HT-29 (cell line): ENCODE measurements at regions not wholly inside any gene's neighbourhood (a gene's known extent, or its start where the extent isn't known, plus 50 kb on each side); places are given as distances from the start of the nearest gene placed in this dataset.

Experiments
- DNase-seq: peaks from one replicate; pipeline ENCODE4 v3.0.0-alpha.2; 2015; ENCODE audit warnings: low spot score

- no peak for DNase-seq
Measured at GRCh38 chr2:150710916-150711315, 223.4 kb upstream of the RND3 start.

DNA sequence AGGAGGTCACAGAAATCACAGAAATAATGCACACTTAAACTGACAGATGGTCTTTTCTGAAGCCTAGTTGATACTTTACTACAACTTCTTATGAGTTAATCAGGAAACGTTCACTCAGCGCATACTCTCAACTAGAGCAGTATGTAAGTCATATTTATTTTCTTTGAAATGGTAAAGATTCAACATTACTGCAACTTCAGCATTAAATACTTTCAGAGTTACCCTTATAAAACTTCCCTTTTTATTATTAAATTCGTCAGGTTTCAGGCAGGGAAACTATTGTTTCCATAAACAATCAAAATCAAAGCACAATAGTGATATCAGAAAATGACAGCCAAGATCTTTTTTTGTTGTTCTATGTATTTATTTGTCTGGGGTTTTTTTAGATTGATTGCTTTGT lies 222.6 kb upstream of the RND3 start:
- no peak for DNase-seq

DNA sequence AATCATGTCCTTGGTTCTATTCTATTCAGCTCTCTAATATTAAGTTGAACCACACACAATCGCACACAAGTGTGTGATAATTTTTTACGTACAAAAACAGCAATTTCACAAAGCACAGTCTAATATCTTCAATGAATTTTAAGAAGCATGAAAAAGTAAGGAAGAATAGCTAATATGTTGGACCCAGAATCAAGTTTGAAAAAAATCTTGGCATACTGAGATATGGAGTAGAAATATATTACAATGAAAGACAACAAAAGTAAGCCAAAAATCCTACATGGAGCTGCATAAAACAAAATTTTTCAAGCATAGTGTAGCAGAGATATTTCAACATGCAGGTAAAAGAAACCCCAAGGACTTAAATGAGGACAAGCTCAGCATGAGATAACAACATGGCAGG lies 219.1 kb upstream of the RND3 start:
- DNase-seq = no peak

DNA sequence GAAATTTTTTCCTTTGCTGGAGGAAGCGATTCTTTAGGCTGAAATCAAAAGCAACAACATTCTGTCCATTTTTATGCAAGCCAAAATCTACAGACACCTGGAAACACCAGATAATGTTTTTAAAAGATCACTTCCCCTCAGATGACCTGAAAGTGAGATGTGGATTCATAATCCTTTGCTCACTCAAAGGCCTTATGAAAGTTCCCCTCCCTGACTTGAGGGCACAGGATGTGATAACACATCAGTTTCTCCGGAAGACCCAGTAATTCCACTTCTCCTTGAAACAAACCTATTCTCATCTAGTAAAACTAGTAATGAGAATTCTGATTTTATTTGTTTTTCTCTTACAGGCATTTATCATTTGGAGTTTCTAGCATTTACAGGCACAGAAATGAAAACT lies 218.3 kb upstream of the RND3 start:
- DNase-seq = no peak

DNA sequence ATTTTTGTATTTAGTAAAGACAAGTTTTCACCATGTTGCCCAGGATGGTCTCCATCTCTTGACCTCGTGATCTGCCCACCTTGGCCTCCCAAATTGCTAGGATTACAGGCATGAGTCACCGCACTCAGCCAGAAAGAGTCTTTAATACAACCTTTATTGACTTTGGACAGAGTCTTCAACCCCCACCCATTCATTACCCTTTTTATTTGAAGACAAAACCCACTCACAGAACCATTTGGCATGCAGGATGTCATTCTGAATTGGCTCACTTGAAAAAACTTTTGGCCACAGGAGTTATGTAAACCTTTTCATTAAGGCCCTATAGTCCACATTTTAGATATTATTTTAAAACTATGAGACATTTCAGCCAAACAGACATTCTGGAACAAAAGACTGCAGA lies 217.9 kb upstream of the RND3 start:
- no peak for DNase-seq

DNA sequence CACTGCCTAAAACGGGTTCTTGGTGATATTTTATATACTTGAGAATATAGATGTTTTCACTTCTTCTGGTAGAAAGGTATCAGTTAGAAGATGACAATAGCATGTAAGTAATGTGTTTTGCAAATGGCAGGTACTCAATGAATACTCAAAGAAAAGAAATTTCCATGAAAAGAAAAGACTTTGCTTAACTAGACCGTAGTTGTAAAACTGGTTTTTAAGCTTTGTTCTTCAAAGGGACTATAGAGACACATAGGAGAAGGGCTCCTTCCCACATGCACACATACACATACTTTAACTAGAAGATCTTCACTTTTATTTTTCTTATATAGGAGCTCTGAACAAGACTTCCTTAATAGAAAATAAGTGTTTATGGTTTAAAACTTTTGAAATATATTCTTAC lies 215.3 kb upstream of the RND3 start:
- no peak for DNase-seq

DNA sequence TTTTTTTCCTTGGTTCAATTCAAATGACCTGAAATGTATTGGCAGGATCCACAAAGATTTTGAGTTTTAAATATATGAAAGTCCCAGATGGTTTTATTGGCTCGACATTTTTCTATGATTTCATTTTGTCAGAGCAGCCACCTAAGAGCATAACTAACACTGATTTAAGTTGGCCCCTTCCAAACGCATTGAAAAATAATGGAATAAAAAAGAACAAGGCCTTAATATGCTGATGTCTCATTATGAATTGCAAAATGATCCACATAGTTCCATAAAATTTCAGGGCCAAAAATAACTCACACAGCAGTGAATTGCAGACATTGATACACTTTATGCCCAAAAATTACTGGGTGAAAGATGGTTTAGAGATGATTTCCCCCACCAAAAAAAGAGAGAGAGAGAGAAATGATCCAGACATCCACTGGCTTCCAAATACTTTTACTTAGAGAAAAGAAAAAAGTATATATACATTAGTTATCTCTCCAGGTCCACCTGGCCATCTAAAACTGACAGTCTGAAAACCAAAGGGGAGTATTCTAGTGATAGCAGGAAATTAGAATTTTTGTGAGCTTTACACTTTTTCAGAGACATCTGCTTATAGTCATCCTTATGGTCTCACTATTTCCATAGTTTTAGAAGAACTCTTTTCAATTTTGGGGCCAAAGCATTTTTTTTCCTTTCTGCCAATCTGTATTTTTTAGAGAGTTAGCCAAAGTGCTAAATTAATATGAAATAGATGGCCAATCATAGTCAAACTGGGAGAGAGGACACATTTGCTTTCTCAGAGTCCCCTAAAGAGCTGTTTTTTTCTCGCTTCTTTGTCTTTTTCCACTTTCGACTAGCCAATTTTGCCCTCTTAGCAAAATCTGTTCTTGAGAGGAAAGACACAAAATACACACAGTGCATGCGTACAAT lies 213.5 kb upstream of the RND3 start:
- DNase-seq = no peak

DNA sequence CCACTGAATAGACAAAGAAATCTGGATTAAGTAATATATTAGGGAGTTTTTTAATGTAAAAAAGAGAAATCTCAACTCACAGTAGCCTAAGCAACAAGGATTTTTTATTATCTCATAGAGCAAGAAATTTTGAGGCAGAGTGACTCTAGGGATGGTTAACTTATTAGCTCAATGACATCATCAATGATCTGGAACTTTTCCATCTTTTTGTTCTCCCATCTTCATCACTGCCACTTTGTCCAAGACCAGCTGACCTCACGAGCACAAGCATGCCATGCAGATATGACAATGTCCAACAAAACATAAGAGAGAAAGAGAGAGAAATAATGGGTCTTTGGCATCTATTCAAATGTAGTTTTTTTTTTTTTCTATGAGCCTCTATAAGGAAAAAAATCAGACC lies 211.8 kb upstream of the RND3 start:
- no peak for DNase-seq

GRCh38 chr2:150698016-150698661 lies 210.7 kb upstream of the RND3 start:
- DNase-seq = no peak

DNA sequence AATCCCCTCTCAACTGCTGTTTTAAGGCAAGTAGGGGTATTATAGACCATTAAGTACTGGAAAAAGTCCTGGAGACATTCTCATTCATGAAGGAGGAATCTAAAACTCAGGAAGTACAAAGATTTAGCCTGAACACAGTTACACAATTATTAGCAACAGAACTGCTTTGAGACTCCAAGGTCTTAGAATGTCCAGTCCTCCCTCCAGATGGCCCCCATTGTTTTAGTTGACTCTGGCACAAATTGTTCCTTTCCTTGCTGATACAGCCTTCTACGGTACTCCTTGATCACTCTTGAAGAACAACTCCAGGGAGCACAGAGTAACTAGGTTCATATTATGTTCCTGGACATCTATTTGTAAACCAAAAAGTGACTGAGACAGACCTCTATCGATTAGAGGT lies 210.1 kb upstream of the RND3 start:
- no peak for DNase-seq

GRCh38 chr2:150695451-150696135 lies 208.1 kb upstream of the RND3 start:
- DNase-seq = no peak

- no peak for DNase-seq
Measured at GRCh38 chr2:150693556-150693955, 206.1 kb upstream of the RND3 start.

DNA sequence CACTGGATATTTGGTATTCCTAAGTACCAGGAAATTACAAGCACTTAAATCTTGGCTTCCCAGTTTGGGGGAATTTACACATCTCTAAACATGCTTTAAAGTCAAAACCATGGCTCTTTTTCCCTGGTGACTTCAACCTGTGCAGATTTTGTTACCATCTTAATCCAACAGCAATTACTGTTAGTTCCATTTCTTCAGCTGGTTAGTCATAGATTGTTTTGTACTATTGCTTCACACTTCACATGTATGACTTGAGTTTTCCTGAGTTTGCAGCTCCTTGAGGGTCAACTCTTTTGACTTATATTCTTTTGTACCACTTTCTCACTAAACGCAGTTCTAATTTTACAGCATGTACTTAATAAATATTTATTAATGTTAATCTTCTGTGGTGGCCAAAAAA lies 203.4 kb upstream of the RND3 start:
- no peak for DNase-seq

DNA sequence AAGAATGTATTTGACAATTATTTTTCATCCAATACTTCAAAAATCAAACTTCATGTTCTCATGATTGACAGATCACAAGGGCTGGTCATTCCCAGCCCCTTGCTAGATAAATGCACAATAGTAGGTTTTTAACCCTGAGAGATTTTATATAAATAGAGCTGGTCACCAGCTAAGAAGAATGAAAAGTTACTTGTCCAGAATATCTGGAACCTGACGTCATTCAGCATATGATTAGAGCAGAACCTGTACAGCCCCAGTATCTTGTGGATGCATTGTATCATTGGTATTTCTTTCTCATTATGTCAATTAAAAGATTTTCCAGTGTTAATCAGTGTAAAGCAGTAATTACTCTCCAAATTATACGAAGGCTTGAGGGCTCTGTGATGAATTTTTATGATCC lies 202.8 kb upstream of the RND3 start:
- DNase-seq = no peak

- no peak for DNase-seq
Measured at GRCh38 chr2:150689590-150689989, 202.1 kb upstream of the RND3 start.

GRCh38 chr2:150688016-150688415 lies 200.5 kb upstream of the RND3 start:
- DNase-seq = no peak

DNA sequence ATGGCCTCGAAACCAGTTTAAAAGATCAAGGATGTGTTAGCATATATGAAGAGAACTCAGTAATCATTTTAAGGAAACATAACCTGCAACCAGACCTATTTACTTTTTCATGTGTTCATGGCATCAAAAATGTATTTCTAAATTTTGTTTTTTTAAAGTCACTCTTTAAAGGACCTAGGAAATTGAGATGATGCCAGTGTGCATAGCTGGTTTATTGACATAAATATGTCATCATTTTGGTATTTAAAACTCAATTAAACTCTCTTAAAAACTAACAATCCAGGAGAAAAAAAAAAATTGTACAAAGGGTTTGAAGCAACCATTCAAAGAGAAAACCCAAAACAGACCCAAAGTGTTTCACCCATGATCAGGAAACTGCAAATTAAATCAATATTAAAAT lies 198.9 kb upstream of the RND3 start:
- DNase-seq = no peak

DNA sequence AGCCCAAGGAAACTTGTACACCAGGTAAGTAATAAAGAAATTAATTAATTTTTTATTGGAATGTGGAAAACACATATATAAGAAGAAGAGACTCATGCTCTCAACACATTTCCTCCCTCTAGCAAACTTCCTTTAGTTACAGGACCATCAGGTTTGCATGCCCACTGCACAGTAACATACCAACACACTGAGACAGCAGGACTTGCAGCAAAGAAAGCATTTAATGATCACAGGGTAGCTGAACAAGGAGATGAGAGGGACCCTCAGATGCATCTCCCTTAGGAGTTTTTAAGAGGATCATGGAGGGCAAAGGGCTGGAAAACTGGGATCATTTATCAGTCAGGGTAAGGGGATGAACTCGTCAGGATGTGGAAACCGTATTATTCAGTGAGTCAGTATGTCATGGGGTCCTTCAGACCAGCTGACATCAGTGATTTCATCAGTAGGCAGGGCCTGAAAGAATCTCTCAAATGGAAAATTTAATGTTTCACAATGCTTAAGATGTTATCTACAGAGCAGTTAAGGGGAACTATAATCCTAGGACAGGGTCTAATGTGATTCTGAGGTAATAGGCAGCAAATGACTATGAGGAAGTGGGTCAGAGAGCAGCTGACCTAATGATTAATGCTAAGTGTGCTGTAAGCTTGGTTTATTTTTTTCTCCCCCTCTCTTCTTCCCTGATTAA lies 193.8 kb upstream of the RND3 start:
- DNase-seq = peak; percentile 7

DNA sequence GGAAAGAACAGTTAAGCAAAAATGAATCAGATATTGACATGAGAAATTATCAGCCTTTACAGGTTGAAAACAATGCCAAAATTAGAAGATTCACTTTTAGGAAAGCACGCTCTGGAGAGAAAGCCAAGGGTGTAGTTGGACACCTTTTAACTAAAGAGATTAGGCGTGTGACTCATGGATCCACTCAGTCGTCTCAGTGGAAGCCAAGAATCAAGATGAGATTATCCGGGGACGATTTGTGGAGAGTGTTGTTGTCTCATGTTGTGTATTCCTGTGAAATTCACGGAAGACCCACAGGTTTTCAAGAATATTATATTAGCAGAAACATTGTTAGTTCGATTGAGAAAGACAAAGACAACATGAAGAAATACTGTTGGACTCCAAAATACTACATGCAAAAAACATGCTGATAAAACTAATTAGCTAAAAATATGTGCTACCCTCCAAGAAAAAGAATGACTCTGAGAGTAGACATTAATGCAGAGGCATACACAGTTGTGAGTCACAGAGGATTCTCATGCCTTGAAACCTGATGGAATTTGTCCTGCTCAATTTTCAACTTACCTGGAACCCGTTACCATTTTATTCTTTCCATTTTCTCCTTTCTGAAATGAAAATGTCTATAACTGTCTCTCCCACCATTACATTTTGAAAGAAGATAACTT lies 192.1 kb upstream of the RND3 start:
- DNase-seq = no peak

- DNase-seq = no peak
Measured at GRCh38 chr2:150677551-150677950, 190.1 kb upstream of the RND3 start.

- no peak for DNase-seq
Measured at GRCh38 chr2:150676747-150677383, 189.4 kb upstream of the RND3 start.
